GM13976 (cell line): ENCODE measurements at regions not wholly inside any gene's neighbourhood (a gene's known extent, or its start where the extent isn't known, plus 50 kb on each side); places are given as distances from the start of the nearest gene placed in this dataset.
A peak's percentile ranks its signal among the peaks of the same experiment; 100 is the strongest.

Source experiments
- DNase-seq: peaks from one replicate; pipeline ENCODE4 v3.0.0; 2012; ENCODE audit warnings: low spot score
- CTCF ChIP-seq: IDR thresholded peaks from 2 replicates; pipeline ENCODE4 v1.5.1; 2012; ENCODE audit warnings: borderline replicate concordance, mild to moderate bottlenecking; ENCODE audit not compliant: insufficient read depth; ENCODE audit errors: extremely low read depth, missing control alignments, control extremely low read depth
- in situ Hi-C: fragments of 300-500 bp; cut with MboI; formaldehyde crosslinking; loops from one replicate; pipeline ENCODE4 v1.12.0; 2022; ENCODE audit warnings: low sequenced_read_pairs, mixed read lengths, inconsistent platforms; ENCODE audit not compliant: unreplicated experiment

- TF ChIP-seq CTCF = no peak
- no peak for DNase-seq
- in situ Hi-C loops = no loop called here
Observed at GRCh38 chr10:91726355-91726754, 71.9 kb upstream of the TNKS2 start.

- no peak for DNase-seq
- TF ChIP-seq CTCF = no peak
- in situ Hi-C loops = no loop called here
Observed at GRCh38 chr10:91724933-91725332, 73.3 kb upstream of the TNKS2 start.

- no peak for TF ChIP-seq CTCF
- in situ Hi-C loops = no loop called here
- DNase-seq = no peak
Observed at GRCh38 chr10:91713461-91714072, 80.7 kb upstream of the PPP1R3C start.

- in situ Hi-C loops = no loop called here
- peak; percentile 31 for DNase-seq
- no peak for TF ChIP-seq CTCF
Observed at GRCh38 chr10:91711885-91712680, 79.2 kb upstream of the PPP1R3C start.

GRCh38 chr10:91709394-91709798 is 76.5 kb upstream of the PPP1R3C start:
- DNase-seq = no peak
- in situ Hi-C loops = no loop called here
- TF ChIP-seq CTCF = no peak

GRCh38 chr10:91708174-91708861 is 75.4 kb upstream of the PPP1R3C start:
- no peak for DNase-seq
- in situ Hi-C loops = no loop called here
- TF ChIP-seq CTCF = no peak
